Hypothalamus (tissue), 51 donors: ENCODE measurements at regions not wholly inside any gene's neighbourhood (a gene's known extent, or its start where the extent isn't known, plus 50 kb on each side); places are given as distances from the start of the nearest gene placed in this dataset.
A peak's percentile ranks its signal among the peaks of the same experiment; 100 is the strongest.

Experiments
- DNase-seq, 51 donors: peaks; one replicate each; lab custom pipeline; 2025; lab: John Stamatoyannopoulos, UW

DNA sequence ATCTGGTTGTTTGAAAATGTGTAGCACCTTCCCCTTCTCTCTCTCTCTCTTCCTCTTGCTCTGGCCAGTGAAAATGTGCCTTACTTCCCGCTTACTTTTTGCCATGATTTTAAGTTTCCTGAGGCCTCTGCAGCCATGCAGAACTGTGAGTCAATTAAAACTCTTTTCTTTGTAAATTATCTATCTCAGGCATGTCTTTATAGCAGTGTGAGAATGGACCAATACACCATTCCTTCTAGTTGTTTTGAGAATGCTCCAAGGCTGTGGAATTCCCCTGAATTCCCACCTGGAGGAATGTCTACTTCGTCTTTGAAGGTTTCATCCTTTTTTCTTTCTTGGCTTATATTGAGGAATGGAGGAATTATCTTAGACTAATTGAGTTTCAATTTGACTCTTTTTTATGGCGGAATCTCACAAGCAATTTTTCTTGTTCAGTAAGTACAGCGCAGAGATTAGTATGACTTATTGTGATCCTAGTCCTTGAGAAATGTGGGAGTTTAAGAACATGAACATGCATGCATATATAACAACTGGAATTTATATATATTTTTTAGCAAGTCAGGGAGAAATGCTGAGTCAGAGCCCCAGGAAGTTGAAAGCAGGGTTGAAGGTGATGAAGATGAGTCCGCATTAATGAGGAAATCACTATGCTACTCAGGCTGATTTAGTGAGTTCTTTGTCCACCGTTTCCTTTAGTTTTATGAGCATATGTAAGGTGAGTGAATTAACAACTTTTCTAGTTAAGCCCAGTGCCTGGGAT is 488.1 kb upstream of the ADAMTS16 start:
- DNase-seq, result no peak

DNA sequence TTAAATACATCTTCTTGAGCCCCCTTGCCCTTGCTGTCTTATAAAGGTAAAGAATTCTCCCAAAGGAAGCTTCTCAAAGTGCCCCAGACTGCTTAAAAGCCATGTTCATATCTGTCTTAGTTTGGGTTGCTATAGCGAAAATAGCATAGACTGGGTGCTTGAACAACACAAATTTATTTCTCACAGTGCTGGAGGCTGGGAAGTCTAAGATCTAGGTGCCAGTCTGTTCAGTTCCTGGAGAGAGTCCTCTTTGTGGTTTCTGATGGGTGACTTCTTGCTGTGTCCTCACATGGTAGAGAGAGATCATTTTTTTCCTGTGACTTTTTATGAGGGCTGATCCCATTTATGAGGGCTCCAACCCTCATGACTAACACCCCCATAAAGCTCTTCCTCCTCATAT is 486.7 kb upstream of the ADAMTS16 start:
- no peak for DNase-seq

DNA sequence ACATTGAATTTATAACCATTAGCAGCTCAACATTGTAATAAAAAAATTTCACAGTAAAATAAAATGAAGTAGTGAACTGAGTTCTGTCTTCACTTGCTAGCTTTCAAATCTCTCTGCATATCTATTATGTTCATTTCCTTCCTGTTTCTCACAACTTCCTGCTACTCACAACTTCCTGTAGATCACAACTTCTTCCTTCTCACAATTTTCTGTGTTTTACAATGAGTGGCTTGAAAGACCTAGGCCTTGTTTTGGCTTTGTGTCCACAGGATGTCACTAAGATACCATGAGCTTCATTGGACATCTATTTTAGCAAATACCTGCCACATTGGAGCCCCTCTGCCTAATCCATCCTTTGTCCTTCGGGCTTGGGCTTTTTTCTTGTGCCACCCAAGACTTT is 480.3 kb upstream of the ADAMTS16 start:
- DNase-seq, result no peak

DNA sequence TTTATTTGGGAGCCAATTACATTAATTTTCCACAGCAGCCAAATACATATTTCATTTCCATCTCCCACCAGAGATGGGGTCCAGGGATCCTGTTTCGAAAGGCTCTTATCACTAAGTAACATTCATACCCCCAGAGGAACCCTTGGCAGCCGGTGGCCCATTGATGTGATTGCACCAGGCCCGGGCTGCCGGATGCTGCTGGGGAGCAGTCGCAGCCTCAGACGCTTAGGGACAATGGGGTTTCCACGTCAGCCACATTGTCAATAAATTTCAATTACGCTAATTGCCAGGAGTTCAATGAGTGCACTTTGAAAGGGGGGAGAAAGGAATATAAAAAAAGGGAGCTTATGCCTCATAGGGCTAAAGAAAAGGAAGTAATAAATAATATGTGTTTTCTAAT is 478.8 kb upstream of the ADAMTS16 start:
- DNase-seq, result no peak

DNA sequence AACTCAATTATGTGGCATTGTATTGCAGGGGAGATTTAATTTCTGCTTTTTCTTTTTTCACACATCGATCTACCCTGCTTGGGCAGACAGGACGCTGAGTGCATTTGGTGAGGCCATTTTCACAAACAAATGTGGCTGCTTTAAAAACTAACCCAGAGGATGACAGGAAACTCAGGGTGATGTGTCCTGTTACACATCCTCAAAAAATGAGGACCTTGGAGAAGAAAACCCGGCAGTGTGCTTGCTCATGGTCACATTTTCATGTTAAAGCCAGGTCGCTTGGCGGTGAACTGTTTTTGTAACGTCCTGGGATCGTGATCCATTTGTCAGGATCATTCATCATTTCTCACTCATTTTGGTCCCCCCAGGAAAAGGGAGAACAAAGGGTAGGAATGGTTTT is 478.3 kb upstream of the ADAMTS16 start:
- DNase-seq, result no peak

DNA sequence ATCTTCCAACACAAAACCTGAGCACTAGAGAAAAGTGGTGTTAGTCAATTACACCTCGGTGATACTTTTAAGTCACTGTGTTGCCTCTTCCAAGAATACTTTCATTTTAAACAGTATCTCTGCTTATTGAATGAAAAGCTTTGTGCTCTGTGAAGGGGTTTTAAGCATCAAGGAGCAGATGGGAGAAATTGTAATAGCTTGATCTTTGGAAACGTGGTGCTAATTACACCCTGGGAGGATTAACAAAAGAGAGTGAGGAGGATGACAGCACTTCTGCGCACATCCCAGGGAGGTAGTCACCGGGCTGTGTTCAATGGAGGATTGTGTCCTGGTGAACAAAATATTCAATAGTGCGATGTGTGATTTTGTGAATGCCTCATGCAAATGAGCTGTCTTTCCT is 477.4 kb upstream of the ADAMTS16 start:
- DNase-seq, result no peak

DNA sequence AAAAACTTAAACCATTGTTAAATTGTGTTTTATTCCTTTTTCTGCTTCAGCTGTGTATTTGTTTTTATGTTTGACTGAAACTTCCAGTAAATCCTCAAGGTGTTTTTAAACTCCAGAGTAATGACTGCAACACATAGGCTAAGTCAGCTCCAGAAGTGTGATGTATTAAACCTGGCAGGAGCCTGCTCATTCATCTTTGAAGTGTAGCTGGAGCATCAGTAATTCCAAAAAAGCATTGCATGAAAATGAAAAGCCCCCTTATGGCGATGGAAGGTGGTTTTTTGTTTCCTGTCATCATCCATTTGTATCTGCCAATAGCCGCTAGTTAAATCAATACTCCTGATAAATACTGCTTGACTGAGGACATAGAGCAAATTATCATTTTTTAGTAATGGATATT is 474.2 kb upstream of the ADAMTS16 start:
- no peak for DNase-seq

DNA sequence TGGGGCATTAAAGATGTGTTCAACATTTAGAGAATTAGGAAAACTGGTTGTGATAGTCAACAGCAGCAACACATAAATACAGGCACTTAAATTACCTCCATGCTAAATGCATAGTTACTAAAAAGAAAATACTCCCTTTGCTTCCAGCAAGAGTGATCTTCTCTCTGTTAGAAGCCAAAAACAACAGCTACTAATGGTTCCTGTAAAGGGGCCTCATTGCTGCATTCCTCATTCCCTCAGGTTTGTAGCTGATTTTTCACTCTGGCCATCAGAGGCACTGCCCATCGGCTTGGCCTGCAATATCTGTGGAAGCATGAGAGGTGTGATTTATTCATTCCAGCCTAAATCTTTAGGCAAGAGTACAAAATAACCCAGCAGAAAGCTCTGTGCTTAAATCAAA is 466.0 kb upstream of the ADAMTS16 start:
- DNase-seq, result no peak

DNA sequence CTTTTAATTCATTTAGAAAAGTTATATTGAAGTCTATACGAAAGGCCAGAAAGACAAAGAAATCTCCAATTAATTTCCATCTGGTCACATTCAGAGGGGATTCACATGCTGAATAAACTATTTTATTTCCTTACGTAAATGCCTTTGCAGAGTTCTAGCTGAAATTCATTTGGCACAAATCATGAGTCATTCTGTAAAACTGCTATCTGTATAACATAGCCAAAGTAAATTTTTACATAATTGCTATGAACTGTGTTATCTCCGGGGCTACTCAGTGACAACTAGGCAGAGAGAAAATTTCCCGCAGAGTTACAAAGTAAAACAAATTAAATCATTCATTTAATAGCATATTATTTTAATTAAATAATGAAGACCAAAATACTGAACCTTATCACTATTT is 463.2 kb upstream of the ADAMTS16 start:
- no peak for DNase-seq

DNA sequence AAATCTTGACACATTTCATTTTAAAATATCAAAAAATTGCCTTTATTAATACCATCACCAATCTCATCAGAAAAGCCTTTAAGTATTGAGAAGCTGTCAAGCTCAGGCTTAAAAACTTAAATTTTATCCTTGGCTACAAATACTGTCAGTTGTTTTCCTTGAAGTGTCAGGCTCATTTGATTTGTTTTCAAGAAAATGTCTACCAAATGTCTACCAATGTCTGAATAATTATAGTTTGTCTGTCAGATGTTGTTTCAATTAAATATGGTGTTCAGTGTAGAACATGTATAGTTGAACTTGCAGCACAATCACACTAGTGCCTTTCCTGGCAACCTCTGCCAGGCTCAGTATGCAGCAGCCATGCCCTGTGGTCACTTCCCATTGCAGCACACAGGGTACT is 455.2 kb upstream of the ADAMTS16 start:
- no peak for DNase-seq

DNA sequence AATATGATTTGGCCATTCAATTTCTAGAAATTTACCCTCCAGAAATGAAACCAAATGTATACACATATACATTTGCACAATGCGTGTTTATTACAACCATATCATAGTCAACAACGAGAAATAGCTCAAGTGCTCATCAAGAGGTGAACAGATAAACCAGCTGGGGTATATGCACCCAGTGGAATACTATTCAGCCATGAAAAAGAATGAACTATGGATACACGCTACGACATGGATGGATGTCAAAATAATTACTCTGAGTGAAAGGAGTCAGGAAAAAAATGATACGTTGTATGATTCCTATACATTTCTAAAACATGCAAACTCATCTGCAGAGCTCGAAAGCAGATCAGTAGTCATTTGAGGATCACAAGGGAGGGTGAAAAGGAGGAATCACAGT is 441.5 kb upstream of the ADAMTS16 start:
- DNase-seq, result no peak

DNA sequence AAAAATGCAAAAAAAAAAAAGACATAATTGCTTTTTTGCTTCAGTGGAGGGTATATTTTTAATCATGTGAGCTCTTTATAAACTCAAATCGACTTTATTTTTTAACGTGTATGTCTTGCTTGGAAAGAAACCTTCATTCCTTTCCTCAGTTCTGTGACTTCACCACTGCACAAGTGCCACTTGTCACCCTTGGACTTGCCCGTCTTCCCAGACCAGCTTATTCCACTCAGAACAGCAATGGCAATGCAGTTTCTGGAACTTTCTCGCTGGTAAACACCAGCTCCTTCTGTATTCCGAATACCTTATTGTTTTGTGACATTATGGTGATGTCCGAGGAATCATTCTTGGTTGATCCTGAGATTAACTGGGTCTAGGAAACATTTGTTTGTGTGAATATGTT is 440.5 kb upstream of the ADAMTS16 start:
- no peak for DNase-seq

DNA sequence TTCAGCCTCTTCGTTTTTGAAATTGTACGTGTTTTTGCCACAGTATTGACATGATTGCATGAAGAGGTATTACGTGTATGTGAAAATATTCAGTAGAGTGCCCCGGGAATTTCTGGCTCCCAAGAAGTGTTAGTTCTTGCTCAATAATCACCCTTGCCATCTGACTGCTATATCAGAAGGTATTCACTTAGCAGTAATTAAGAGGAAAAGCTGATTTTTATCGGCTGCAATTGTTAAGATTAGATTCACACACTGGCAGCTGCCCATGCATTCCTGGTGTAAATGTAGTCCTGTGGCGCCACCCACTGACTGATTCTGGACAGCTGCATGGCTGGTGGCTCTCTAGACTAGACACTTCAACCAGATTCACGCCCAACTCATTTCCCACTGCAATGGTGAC is 440.1 kb upstream of the ADAMTS16 start:
- peak in 41 of 51 donors; percentile 2 to 81 (median 38) for DNase-seq

DNA sequence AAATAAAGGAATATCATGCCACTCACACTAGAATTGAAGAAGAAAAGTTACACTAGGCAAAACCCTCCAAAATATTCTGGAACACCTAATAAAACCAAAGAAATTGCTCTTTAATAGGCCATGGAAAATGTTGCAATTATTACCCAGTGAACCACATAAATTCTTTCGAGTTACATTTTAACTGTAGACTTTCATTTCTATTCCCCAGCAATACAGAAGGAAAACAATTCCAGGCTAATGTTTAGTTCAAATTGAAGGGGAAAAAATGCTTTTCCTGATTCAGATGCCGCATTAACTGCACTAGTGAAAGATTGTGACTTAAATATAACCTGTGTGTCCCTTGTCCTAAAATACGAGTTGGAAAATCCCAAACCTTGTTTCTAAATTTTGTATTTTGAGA is 439.3 kb upstream of the ADAMTS16 start:
- DNase-seq, result no peak

DNA sequence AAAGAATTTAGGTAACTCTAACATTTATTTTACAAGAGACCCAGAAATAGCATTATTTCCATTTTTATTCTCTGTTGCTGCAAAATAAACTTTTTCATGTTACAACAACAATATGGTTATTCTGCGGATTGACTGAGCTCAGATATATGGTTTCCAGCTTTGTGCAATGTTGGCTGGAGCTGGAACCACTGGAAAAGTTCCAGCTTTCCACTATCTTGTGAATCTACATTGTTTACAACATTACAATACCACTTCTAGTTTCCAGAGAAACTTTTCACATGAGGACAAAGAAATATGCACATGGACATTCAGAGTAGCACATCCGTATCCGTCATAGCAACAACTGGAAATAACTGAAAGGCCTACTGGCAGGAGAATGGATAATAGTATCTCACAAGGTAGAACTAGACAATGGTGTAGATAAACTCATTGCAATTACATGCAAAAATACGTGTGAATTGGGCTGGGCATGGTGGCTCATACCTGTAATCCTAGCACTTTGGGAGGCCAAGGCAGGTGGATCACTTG is 436.1 kb upstream of the ADAMTS16 start:
- no peak for DNase-seq

DNA sequence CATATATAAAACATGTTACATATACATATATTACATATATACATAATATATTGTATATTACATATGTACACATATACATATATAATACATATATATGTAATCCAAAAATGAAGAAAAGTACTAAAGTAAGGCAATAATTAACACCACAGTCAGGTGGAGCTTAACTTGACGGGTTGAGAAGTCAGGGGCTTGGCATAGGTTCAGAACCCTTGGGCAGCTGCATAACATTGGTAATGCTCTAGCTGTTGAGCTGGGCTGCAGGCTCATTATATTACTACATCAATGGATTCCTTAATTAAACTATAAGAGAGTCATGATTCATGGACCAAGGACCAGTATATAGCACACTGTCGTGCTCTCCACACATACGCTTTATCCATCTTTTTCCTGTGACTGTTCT is 435.2 kb upstream of the ADAMTS16 start:
- DNase-seq, result no peak

DNA sequence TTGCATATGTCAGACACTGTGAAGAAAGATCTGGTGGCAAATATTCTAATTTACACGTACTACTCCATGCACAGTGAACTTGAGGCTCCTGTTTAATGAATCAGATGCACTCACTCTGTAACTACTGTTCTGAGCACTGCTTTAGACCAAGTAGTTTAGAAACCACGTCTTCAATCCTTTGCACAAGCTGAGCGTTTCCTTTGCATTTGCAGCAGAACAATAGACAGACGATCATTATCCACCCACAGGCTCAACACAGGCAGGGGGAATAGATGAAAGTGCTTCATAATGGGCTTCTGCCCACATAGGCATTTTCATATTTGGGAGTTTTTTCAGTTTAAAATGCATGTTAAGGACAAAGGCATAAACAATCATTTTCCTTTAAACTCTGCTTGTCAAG is 423.3 kb upstream of the ADAMTS16 start:
- DNase-seq, result peak in 1 of 51 donors; percentile 62

DNA sequence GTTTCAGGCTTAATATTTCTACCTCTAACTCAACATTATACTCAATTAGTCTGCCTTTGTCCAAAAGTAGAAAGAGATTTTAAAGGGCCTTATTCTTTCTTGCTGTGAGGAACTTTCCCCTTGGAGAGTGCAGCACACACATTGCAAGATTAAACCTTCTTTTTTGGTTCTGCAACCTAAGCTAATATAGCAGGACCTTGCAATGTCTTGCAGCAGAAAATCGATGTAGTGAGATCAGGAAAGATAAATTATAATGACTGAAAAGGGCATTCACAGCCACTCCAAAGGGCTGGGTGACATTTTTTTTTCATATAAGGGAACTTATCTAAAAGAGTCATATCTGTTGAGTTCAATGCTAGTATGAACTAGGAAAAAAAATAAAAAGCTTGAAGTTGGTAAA is 422.7 kb upstream of the ADAMTS16 start:
- no peak for DNase-seq

DNA sequence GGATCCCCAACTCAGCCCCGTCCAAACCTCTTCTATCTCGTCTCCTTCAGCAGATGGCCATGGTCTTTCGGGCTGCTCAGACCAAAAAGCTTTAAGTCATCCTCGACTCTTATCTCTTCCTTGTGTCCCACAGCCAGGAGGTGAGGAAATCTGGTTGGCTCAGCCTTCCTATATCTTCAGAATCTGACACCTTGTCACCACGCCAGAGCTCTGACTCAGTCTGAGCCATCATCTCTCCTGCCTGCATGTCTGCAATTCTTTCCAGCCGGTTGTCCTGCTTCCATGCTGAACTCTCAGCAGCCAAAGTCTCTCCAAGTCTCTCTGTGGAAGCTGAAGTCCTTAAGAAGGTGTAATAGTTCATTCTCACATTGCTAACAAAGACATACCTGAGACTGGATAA is 419.3 kb upstream of the ADAMTS16 start:
- no peak for DNase-seq

DNA sequence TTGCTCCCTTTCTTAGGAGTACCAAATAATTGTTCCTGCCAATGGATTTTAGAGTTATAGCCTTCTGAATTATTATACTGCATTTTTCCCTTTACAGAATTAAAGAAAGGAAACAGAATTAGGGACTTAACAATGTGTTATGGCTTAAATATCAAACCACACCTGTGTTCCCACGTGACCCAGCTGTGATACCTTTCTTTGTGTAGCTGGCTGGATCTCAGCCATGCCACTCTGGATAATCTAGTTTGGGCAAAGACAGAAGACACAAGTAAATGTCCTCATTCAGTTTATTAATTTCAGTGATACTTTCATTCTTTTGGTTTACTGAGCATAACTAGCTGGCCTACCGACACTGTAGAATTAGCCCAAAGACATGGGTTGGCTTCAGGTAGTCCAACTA is 417.2 kb upstream of the ADAMTS16 start:
- DNase-seq, result no peak

DNA sequence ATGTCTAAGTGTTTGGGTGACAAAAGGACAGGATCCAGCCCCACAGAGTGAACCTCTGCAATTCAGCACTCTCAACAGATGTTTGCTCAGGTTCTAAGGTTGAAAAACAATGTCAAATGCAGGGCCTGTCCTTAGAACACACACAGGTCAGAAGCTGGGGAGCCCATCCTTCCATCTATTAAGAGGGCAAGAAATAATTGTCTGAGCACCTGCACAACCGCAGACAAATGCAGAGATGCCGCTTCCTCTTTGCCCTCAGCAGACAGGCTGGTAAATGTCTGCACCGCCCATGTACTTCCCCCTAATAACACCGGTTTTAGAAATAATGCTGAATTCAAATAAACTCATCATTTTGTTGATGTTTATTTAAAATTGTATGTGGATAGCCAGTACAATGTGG is 414.5 kb upstream of the ADAMTS16 start:
- no peak for DNase-seq

DNA sequence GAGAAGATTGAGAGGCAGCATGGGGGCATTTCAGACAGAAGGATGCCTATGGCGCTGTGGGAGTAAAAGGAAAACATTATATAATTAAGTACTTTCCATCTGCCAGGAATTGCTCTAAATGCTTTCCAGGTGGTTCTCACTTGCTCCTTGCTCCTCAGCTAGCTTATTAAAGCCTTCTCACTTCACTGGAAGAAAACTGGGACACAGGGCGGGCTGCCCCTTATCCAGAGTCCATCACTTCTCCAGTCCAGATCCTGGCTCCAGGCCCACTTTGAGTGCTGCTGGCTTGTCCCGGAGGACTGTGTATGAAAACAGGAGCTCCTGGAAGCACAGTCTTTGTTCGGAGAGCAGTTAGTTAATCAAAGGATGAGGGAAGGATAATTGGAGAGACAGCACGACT is 409.9 kb upstream of the ADAMTS16 start:
- DNase-seq, result no peak

DNA sequence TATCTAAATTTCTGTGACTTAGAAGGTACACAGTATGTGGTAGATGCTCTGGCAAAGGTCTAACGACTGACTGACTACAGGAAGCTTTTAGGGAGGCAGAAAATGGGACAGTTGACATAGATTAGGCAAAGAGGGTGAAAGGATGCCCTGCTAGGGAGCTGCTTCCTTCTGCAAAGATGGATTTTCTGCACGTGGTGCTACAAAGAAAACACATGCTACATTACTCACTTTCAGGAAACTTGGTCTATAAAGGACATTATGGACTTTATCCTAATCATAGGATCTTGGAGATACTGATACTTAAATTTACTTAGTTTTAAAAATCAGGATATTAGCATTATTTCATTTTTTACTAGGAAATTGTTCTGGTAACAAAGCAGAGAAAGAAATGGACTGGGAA is 405.8 kb upstream of the ADAMTS16 start:
- DNase-seq, result no peak
